NCI-H524 treated with DMSO at 0.1 percent for 48 hours (cell line): ENCODE measurements at regions not wholly inside any gene's neighbourhood (a gene's known extent, or its start where the extent isn't known, plus 50 kb on each side); places are given as distances from the start of the nearest gene placed in this dataset.
A peak's percentile ranks its signal among the peaks of the same experiment; 100 is the strongest.
"Not testable (repeated sequence)": the region's sequence is repeated elsewhere in the genome, so short reads cannot be mapped to it uniquely, and the experiment has no call there.

ENCODE experiments used
- DNase-seq: peaks from one replicate; lab custom pipeline; 2025; lab: John Stamatoyannopoulos, UW

DNA sequence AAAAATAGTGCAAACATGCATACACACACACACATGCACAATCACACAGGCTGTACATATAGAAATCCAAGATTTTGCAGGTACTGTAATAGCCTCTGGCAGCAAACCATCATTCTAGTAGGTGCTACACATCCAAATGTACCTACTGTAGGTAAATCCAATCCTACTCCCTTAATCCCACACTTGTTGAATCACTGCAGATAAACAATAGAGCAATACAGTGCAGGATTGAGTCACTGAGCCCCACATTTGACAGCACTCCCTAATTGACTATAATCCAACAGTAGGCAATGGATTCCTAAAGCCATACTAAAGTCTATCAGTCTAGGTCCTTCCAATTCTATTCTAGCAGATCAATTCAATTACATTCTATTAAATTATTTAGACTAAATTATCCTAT lies 1640.5 kb upstream of the CDH9 start:
- no peak for DNase-seq

DNA sequence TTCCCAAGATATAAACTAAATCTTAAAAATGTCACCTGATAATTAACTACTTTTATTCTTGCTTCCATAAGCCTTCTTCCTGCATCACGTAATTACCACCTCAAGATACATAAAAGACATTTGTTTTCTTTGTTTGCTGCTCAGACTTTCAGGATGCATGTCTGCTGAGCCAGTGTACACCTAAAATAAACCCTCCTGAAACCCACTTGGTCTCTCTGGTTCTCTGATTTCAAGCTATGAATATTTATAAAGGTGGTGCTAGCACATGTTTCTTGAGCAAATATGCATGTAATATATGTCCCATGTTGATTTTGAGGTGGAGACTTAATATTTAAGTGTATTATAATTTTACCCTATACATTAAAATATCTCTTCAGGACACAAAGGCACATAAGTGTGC lies 1627.7 kb upstream of the CDH9 start:
- no peak for DNase-seq

DNA sequence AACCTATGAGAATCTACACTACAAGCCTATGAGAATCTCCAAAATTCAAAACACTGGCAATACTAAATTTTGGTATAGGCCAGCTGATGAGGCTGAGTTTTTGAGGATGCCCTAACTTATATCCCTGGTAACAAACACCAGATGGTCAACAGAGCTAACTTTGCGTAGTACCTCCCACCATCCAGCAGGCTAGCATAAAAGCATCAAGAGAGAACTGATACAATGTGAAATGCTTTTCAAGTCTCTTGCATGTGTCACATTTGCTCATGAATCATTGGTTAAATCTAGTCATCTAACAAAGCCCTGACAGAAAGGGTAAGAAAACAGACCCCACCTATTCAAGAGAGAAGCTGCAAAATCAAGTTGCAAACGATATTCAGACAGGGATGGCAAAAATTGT lies 1609.7 kb upstream of the CDH9 start:
- peak; percentile 27 for DNase-seq

DNA sequence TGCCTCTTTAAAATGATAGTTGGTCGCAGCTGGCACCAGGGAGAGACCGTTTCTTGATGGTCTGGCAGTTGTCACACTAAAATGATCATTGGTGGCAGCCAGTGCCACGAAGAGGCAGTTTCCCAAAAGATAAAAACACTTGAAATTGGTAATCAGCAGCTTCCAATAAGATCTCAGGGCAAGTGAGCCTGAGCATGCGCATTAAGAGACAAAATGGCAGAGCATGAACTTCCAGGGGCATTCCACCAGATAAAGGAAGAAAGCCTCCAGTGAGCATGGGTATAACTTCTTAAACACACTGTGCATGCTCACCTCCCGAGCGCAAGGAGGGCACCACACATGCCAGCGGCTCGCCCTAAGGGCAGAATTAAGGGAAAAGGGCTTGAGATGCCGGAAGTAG lies 1594.2 kb upstream of the CDH9 start:
- no peak for DNase-seq

DNA sequence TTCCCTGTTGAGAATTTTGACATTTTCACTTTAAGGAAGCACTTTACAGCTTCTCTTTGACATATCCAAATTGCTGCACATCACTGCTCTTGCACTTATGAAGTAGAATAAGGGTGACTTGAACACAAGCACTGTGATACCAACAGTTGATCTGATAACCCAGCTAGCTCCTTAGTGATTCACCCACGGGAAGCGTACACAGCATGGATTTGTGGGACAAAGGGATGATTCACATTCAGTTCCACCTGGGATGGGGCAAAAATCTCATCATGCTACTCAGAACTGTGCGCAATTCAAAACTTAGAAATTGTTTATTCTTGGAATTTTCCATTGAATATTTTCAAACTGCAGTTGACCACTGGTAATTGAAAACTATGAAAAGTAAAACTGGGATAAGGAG lies 1565.5 kb upstream of the CDH9 start:
- no peak for DNase-seq

DNA sequence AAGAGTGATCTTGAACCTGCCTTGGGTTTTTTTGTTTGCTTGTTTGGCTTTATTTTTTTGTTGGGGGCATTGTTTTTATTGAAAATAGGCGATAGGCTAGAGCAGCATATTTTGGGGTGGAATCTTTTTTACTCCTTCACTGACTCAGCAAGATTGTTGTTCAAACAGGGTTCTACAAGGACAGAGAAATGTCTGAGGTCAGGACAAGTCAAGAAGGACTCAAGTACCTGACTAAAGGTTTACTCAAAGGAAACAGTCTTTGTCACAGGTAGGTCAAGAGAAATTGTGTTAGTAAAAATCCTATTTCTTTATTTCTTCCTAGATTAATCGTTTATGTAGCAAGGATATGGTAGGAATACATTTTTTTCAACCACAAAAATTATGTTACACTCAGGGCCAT lies 1564.0 kb upstream of the CDH9 start:
- DNase-seq, result no peak

DNA sequence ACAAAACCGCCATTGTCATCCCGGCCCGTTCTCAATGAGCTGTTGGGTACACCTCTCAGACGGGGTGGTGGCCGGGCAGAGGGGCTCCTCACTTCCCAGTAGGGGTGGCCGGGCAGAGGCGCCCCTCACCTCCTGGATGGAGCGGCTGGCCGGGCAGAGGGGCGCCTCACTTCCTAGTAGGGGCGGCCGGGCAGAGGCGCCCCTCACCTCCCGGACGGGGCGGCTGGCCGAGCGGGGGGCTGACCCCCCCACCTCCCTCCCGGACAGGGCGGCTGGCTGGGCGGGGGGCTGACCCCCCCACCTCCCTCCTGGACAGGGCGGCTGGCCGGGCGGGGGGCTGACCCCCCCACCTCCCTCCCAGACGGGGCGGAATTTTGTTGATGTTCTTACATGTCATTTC lies 1558.3 kb upstream of the CDH9 start:
- not testable (repeated sequence) for DNase-seq

DNA sequence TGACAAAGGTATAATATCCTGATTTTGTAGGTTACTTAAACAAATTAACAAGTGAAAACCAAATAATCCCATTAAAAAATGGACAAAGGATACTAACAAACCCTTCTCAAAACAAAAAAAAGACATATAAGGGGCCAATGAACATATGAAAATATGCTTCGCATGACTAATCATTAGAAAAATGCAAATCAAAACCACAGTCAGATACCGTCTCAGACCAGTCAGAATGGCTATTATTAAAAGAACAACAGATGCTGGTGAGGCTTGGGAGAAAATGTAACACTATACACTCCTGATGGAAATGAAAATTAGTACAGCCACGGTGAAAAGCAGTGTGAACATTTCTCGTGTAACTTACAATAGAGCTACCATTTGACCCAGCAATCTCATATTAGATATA lies 1542.2 kb upstream of the CDH9 start:
- DNase-seq, result no peak

DNA sequence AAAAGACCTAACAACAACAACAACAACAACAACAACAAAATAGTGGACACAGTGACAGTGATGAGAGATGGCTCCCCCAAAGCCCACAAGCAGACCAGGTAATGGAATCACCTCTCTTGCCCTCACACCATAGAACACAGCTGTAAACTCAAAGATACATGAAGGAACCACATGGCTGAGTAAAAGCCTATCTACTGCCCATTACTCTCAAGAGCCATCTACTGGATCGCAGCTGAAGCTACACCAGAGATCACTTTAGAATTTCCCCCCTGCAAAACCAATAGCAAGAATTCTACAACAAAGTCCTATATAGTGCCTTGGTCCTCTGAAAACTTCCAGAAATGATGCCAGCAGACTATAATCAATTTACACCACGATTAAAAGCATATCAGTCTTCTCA lies 1537.6 kb upstream of the CDH9 start:
- DNase-seq, result peak; percentile 7

DNA sequence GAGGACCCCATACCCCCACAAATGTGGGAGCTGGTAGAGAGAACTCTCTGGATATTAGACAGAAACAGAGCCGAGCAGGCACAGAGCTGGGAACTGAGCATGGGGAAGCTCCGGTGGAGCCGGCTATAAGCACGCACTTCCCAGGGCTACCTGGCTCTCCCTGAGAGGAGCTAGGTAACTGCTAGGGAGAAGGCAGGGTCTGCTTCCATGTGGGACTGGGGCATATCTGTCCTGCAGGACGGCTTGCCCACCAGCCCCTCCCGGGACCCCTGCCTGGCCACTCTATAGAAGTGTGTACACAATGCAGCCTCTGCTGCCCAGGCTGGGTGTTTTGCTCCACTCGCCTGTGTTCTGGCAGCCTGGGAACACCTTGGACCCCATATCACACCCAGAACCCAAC lies 1537.0 kb upstream of the CDH9 start:
- no peak for DNase-seq

DNA sequence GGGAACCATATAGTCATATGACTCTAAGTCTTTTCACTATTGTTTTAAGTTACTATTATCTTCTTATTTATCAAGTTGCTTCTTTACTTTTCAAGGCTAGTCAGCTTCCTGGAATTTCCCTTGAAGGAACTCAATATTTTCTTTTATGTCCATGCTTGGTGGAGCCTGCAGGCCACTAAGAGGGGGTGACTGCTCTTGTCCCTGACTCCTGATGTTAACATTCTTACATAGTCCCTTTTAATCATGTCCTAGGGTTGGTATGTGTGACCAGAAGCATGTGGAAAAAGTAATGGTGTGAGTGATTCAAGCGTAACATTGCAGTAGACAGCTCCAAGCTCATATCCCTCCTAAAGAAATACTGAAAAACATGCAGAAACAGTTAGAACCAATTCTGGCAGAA lies 1536.2 kb upstream of the CDH9 start:
- DNase-seq, result no peak

DNA sequence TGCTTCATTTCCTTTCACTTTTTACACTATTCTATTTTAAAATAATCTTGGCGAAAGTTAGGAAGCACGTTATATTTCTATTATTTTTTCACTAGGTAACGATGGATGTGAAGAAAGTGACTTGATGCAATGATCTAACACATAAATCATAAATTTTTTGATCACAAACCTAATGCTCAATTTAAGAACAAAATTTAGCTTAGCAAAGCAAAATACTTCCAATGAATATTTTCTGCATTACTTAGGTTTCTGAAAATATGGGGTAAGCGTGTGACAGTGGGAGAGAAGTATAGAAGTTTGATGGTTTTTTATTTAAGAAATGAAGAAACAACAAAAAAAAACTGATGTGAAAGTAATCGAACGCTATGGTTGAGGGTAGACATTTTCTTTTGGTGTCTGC lies 1528.7 kb upstream of the CDH9 start:
- no peak for DNase-seq

DNA sequence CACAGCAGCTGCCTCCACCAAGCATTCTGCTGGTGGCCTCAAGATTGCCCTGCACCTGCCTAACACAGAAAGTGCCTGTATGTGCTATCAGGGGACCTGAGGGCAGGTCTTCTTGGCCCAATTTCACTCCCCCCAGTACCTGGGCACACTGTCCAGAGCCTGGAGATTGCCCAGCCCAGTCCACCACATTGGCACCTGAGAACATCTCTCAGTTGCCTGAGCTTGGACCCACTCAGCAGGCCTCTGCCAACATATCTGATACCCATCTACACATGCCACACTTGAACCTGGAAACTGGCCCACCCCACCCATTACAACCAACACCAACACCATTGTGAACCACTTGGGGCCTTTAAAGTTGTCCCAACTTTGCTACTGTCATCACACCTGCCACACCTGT lies 1523.1 kb upstream of the CDH9 start:
- no peak for DNase-seq

DNA sequence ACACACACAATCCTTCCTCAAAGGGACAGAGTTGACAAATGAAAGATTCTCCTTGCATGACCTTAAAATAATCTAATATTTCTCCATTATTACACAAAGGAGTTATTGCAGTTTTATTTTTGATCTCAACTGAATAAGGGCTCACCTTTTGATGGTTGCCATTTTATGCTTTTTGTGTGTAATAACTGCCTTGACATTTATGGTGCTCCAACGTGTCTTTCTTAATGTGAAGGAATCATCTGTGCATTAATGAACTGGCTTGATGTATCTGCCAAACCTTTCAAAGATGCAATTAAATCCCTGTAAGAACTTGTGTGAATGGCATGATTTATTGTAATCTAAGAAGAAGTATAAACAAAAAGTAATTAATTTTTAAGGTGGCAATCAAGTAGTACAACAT lies 1519.8 kb upstream of the CDH9 start:
- no peak for DNase-seq

DNA sequence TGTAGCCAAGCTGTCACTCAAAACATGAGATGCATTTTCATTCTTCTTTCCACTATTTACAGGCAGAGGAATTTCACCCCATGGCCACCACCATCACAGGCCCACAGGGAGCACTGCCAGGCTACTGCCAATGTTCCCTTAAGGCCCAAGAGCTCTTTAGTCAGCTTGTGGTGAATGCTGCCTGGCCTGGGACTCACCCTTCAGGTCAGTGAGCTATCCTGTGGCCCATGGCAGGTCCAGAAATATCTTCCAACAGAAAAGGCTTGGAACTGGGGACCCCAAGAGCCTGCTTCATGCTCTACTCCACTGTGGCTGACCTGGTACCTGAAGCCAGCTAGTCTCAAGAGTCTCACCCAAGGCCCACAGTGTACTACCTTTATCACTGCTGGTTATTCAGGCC lies 1518.7 kb upstream of the CDH9 start:
- DNase-seq, result no peak

DNA sequence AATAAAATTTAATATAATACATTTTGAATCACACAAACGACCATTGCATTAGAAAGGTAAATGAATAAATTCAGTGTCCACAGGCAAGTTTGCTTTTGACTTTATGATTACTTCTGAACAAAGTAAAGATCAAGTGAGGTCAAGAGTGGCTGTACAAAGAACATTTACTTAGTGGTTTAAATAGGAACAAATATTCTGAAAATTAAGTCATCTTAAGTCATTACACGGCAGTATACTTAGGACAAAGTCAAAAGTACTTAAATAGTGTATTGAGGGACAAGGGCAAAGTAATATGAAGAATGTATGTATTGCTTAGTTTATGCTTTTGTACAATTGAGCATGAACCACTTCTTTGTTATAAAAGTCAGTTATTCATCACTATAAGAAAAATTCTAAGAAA lies 1511.2 kb upstream of the CDH9 start:
- DNase-seq, result no peak

DNA sequence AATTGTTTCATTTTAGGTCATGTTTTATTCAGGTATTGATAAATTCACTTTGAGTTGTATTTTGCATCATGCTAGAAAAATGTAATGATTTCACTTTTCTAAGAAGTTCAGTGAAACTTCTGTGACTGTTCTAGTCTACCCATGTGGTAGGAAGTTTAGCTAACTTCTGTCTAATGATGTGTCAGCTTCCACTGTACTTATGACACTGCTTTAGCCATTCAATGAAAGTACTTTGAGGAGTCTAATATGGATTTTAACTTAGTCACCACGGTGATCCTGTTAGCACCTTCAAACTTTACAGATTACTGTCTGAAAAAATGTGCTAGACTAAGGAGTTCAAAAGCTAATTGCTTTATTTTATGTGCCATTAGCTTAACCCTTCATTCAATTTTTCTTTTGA lies 1510.5 kb upstream of the CDH9 start:
- DNase-seq, result no peak

DNA sequence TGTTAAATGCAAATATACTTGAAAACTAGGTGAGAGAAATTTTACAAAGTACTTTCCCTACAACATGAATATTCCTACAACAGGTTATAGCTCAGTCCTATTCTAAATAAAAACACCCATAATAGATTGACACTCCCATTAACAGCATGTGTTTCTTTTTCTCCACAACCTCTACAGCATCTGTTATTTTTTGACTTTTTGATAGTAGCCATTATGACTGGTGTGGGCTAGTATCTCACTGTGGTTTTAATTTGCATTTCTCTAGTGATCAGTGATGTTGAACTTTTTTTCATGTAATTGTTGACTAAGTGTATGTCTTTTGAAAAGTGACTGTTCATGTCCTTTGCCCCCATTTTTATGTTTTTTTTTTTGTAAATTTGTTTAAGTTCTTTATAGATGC lies 1506.1 kb upstream of the CDH9 start:
- no peak for DNase-seq

DNA sequence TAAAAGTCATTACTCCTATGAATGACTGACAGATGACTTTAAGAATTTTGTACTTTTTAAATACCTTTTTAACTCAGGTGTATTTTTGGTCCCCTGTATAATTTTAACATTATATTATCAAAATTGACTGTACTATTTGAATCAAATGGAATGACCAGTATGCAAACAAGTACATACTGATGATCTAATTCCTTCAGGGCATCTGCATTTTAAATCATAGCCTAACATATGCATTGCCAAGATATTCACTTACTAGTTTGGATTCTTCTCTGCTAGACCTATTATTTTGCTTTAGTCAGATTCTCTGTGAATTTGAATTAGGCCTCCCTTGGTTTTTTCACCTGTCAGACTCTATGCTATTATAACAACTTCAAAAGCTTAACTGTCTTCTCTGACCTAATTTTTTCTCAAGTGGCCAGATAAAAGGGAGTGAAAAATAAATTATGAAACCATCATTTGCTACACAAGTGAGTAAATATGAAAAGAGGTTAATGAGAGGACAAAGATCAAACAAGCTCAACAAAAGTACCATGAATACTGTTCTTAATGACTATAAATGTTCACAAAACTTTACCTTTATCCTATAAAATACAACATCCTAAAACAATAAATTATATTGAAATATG lies 1505.2 kb upstream of the CDH9 start:
- no peak for DNase-seq

DNA sequence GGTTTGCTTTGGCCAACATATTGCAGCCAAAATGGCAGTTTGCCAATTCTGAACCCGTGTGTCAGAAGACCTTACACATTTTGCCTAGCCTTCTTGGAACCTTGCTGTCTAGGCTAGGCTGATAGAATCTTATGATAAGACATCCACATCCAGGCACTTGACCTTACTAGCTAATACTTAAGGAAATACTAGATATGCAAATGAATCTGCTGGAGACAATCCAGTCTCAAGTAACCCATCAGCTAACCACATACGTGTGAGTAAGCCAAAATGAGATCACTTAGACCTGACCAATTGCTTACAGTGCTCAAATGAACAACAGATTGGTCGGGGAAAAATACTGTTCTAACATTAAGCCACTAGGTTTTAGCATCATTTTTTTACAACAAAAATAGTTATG lies 1504.6 kb upstream of the CDH9 start:
- peak; percentile 57 for DNase-seq

DNA sequence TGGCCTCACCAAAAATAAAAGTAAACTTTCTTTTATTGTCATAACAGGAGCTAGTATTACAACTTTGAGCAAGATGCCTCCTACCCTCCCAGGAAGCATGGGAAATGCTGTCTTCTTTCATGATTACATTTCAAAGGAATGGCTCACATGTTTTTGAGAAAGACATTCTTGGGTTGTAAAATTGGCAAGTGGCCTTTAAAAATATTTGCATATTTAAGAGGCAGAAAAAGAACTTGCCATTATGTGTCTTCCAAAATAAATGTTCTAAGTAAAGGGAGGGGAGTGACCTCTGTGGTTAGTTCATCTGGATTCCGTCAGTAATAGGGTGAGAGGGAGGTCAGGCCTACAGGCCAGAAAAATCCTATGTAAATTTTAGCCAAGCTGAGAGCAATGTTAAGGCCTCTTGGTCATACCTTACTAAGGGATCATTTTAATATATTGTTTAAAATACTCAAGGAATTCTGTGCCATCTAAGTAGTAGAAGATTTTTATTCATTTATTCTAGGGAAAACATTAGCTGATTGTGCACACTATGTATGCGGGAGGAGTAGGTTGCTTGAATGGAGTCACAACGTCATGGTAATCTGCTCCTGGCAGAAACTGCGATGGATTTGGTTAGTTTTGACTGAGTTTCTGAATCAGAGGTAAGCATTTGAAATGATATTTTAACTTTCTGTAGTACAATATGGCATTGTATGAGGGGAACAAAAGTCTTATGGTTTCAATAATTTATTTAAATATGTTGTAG lies 1485.7 kb upstream of the CDH9 start:
- DNase-seq, result no peak

DNA sequence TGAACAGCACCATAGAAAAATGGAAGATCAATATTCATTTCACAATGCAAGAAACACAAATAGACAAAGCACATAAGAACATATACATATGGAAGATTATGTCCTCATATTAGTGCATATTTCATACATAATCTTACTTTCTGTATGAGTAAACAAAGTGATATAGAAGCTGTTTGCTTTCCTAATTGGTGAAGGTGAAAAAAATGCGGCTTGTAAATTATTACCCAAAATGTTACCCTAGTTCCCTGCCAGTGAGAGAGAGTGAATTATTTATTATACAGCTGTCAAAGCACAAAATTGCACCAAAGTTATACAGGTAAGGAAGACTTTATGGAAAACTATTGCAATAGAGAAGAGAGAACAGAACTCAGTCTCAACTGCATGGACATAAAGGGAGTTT lies 1485.0 kb upstream of the CDH9 start:
- DNase-seq, result no peak

DNA sequence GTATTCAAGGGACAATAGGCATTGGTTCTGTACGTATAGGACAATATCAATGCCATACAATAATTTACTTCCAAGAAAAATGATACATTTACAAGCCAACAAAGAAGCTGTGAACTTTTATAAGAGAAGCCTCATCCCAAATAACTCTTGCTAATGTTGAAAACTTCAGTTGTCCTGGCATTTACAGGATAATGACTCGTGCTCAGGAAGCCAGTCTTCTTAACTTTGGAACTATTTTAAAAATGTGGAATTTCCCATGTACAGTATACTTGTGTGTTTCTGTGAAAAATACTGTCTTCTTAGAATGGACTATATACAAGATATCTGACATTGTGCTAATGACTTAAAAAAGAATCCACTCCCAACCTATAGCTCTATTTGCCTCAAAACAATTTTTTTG lies 1479.3 kb upstream of the CDH9 start:
- no peak for DNase-seq

DNA sequence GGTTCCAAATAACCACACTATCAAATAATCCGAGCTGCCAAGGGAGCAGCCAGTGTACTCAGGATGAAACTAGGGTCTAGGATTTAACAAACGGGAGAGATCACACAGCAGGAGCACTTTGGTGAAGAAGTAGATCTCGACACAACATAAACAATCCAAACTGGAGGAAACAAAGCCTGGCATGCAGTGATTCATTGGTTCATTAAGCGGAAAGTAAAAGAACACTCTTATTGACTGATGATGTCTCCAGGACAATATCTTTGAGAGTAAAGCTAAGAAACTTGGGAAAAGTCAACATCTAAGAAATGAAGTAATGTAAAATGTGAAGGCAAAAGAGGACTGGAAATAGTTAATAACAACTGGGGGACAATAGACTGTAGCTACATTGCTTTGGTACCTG lies 1478.3 kb upstream of the CDH9 start:
- DNase-seq, result no peak
